ENCODE measurements at regions not wholly inside any gene's neighbourhood (a gene's known extent, or its start where the extent isn't known, plus 50 kb on each side); places are given as distances from the start of the nearest gene placed in this dataset.

DNA sequence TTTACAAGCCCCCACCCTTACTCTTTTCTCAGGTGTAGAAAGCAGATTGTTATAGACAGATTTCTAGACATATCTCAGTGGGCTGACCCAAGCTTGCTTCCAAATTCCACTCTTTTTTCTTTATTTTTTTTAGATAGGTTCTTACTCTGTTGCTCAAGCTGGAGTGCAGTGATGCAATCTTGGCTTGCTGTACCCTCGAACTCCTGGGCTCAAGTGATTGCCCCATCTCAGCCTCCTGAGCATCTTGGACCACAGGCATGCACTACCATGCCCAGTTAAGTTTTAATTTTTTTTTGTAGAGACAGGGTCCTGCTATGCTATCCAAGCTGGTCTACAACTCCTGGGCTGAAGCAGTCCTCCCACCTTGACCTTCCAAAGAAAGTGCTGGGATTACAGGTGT is 53.5 kb upstream of the ADAMTS9 start:
- TF ChIP-seq GATA3 (IDR thresholded peaks at IDR 0.05; ENCODE audit: low read depth, low read length): no peak
- no peak for TF ChIP-seq GATA2 (IDR thresholded peaks at IDR 0.05; ENCODE audit: low read depth, low read length)
